ENCODE measurements at regions not wholly inside any gene's neighbourhood (a gene's known extent, or its start where the extent isn't known, plus 50 kb on each side); places are given as distances from the start of the nearest gene placed in this dataset.

GRCh38 chr4:62410371-62411003 lies 1210.4 kb downstream of the ADGRL3 start:
- no peaks in the 10 kb centered on the region for H3K9me3 ChIP-seq
- no peak for DNase-seq
- no peak overlapping the region for H3K4me3 ChIP-seq
- no peaks in the 10 kb centered on the region for H3K36me3 ChIP-seq (ENCODE audit: low read depth, missing control alignments)
- intact Hi-C loops (cut with DNase I; ENCODE audit: low total_unique reads), result no loop called here
- no peak overlapping the region for H3K27ac ChIP-seq
- H3K4me1 ChIP-seq, result no peaks in the 10 kb centered on the region
- H3K27me3 ChIP-seq, result no peaks in the 10 kb centered on the region
- 80 to 87% methylated on average over 3 of the region's 3 CpGs for WGBS, 2 donors
- no peak for TF ChIP-seq POLR2A (IDR thresholded peaks at IDR 0.05)
- no peak for TF ChIP-seq CTCF (IDR thresholded peaks at IDR 0.05)

- Histone ChIP-seq H3K27ac (no peak overlapping the region), H3K27me3 (no peaks in the 10 kb centered on the region), H3K4me3 (no peak overlapping the region), H3K36me3 (ENCODE audit: low read depth, missing control alignments) (no peaks in the 10 kb centered on the region), H3K4me1 (no peaks in the 10 kb centered on the region), H3K9me3 (no peaks in the 10 kb centered on the region)
- intact Hi-C loops (cut with DNase I; ENCODE audit: low total_unique reads), result no loop called here
- TF ChIP-seq CTCF (IDR thresholded peaks at IDR 0.05), result no peak
- TF ChIP-seq POLR2A (IDR thresholded peaks at IDR 0.05), result no peak
- no peak for DNase-seq
Measured at GRCh38 chr4:62408454-62408853, 1208.3 kb downstream of the ADGRL3 start.

- no peaks in the 10 kb centered on the region for H3K27me3 ChIP-seq
- TF ChIP-seq CTCF (IDR thresholded peaks at IDR 0.05) (no peak), POLR2A (IDR thresholded peaks at IDR 0.05) (no peak)
- no peaks in the 10 kb centered on the region for H3K36me3 ChIP-seq (ENCODE audit: low read depth, missing control alignments)
- WGBS, 2 donors, result 80 to 82% methylated on average over 1 of the region's 1 CpG
- no peak overlapping the region for H3K4me3 ChIP-seq
- no peaks in the 10 kb centered on the region for H3K4me1 ChIP-seq
- no peaks in the 10 kb centered on the region for H3K9me3 ChIP-seq
- intact Hi-C loops (cut with DNase I; ENCODE audit: low total_unique reads), result no loop called here
- no peak overlapping the region for H3K27ac ChIP-seq
- DNase-seq, result no peak
Measured at GRCh38 chr4:62407534-62407933, 1207.4 kb downstream of the ADGRL3 start.

GRCh38 chr4:62402088-62402806 lies 1202.1 kb downstream of the ADGRL3 start:
- Histone ChIP-seq H3K4me1 (no peaks in the 10 kb centered on the region), H3K27me3 (no peaks in the 10 kb centered on the region), H3K9me3 (no peaks in the 10 kb centered on the region), H3K36me3 (ENCODE audit: low read depth, missing control alignments) (no peaks in the 10 kb centered on the region), H3K27ac (no peak overlapping the region), H3K4me3 (no peak overlapping the region)
- DNase-seq, result no peak
- TF ChIP-seq POLR2A (IDR thresholded peaks at IDR 0.05) (no peak), CTCF (IDR thresholded peaks at IDR 0.05) (no peak)
- intact Hi-C loops (cut with DNase I; ENCODE audit: low total_unique reads), result no loop called here

- H3K4me3 ChIP-seq, result no peak overlapping the region
- no peaks in the 10 kb centered on the region for H3K36me3 ChIP-seq (ENCODE audit: low read depth, missing control alignments)
- no peak for DNase-seq
- TF ChIP-seq CTCF (IDR thresholded peaks at IDR 0.05) (no peak), POLR2A (IDR thresholded peaks at IDR 0.05) (no peak)
- no peaks in the 10 kb centered on the region for H3K4me1 ChIP-seq
- H3K27ac ChIP-seq, result no peak overlapping the region
- H3K9me3 ChIP-seq, result no peaks in the 10 kb centered on the region
- no peaks in the 10 kb centered on the region for H3K27me3 ChIP-seq
- intact Hi-C loops (cut with DNase I; ENCODE audit: low total_unique reads), result no loop called here
- 42 to 55% methylated on average over 4 of the region's 4 CpGs for WGBS, 2 donors
Measured at GRCh38 chr4:62399242-62399641, 1199.1 kb downstream of the ADGRL3 start.

Measured in testis (tissue), 2 donors.